Endothelial cell of umbilical vein (primary cell): ENCODE measurements at regions not wholly inside any gene's neighbourhood (a gene's known extent, or its start where the extent isn't known, plus 50 kb on each side); places are given as distances from the start of the nearest gene placed in this dataset.

Source experiments
- BruUV-seq: library from RNA; stranded (reverse); fragments of 400-500 nt; replicated peaks from 2 replicates; lab custom pipeline; 2021; lab: Mats Ljungman, UMichigan
- CTCF ChIA-PET: fragments of 300-600, 350-600 bp; sonication (Branson Sonifier 250); formaldehyde crosslinking; loops from one replicate; lab custom pipeline; 2021; ENCODE audit warnings: antibody characterized with exemption, inconsistent platforms; lab: Charles Lee
- POLR2A ChIA-PET: fragments of 300-600, 350-600 bp; sonication (Branson Sonifier 250); formaldehyde crosslinking; loops from one replicate; lab custom pipeline; 2021; ENCODE audit warnings: antibody characterized with exemption, inconsistent platforms; lab: Charles Lee
- DNase-seq: peaks from one replicate; pipeline ENCODE4 v3.0.0-alpha.2; 2011; ENCODE audit warnings: low read depth, low spot score
- FAIRE-seq: peaks from 2 replicates; lab custom pipeline; 2011; peaks lifted over from hg19 to GRCh38; lab: Jason Lieb, UNC
- H2AFZ ChIP-seq: 2 replicates; pipeline ENCODE4 v1.6.0; 2012; ENCODE audit warnings: low read depth, low read length, control low read depth, inconsistent platforms
- H3K27ac ChIP-seq: 2 replicates; pipeline ENCODE4 v1.5.1; 2011; ENCODE audit warnings: low read depth, mild to moderate bottlenecking, control low read depth, low read length, moderate library complexity; ENCODE audit not compliant: insufficient read depth
- H3K27me3 ChIP-seq, 2 experiments: 2 replicates each; pipeline versions ENCODE4 v1.6.0 to v1.6.1; 2011; ENCODE audit warnings: low read length in 2 of 2, mixed read lengths in 1 of 2; ENCODE audit not compliant: control insufficient read depth in 2 of 2, insufficient read depth in 2 of 2
- H3K36me3 ChIP-seq, 2 experiments: 2 replicates in 1 of 2; 3 replicates in 1 of 2; pipeline ENCODE4 v1.5.1; 2011; ENCODE audit warnings: low read length in 2 of 2, mild to moderate bottlenecking in 1 of 2, moderate library complexity in 1 of 2; ENCODE audit not compliant: control insufficient read depth in 2 of 2, insufficient read depth in 2 of 2; ENCODE audit errors: extremely low read depth in 1 of 2
- H3K4me1 ChIP-seq: 3 replicates; pipeline ENCODE4 v1.5.1; 2011; ENCODE audit warnings: mild to moderate bottlenecking, low read length; ENCODE audit not compliant: control insufficient read depth, insufficient read depth; ENCODE audit errors: extremely low read depth
- H3K4me2 ChIP-seq: 2 replicates; pipeline ENCODE4 v1.6.1; 2011; ENCODE audit warnings: low read length, control low read depth, mixed read lengths; ENCODE audit not compliant: insufficient read depth
- H3K4me3 ChIP-seq, 3 experiments: fragments of 200-600 bp in 1 of 3; sonication (generic), shearing (Covaris generic) in 1 of 3; replicated peaks in 1 of 3; 2 replicates each; pipeline ENCODE4 v1.5.1; 2011 to 2016; ENCODE audit warnings: control low read depth in 3 of 3, low read length in 3 of 3, mild to moderate bottlenecking in 2 of 3, inconsistent platforms in 1 of 3, low read depth in 1 of 3, moderate library complexity in 1 of 3; ENCODE audit not compliant: insufficient read depth in 1 of 3
- H3K79me2 ChIP-seq: 2 replicates; pipeline ENCODE4 v1.6.0; 2012; ENCODE audit warnings: low read length, inconsistent platforms; ENCODE audit not compliant: control insufficient read depth, insufficient read depth
- H3K9ac ChIP-seq: replicated peaks from 2 replicates; pipeline ENCODE3; 2011; ENCODE audit warnings: low read length, control low read depth; ENCODE audit not compliant: insufficient read depth; ENCODE audit errors: extremely low read depth
- H3K9me1 ChIP-seq: replicated peaks from 3 replicates; pipeline ENCODE4 v1.6.0; 2011; ENCODE audit warnings: mild to moderate bottlenecking, low read length; ENCODE audit not compliant: control insufficient read depth, insufficient read depth; ENCODE audit errors: extremely low read depth
- H3K9me3 ChIP-seq: replicated peaks from 2 replicates; pipeline ENCODE4 v1.5.1; 2012; ENCODE audit warnings: low read length, inconsistent platforms; ENCODE audit not compliant: control insufficient read depth, insufficient read depth
- H4K20me1 ChIP-seq: replicated peaks from 2 replicates; pipeline ENCODE3; 2011; ENCODE audit warnings: mild to moderate bottlenecking, low read length; ENCODE audit not compliant: control insufficient read depth, insufficient read depth; ENCODE audit errors: extremely low read depth
- EZH2 ChIP-seq: IDR thresholded peaks from 2 replicates; pipeline ENCODE4 v1.6.1; 2012; ENCODE audit warnings: borderline replicate concordance, low read depth, mild to moderate bottlenecking, moderate library complexity, low read length, inconsistent platforms; ENCODE audit not compliant: severe bottlenecking
- FOS ChIP-seq: IDR thresholded peaks from 2 replicates; pipeline ENCODE4 v1.6.1; 2011; ENCODE audit warnings: mild to moderate bottlenecking, low read length, moderate library complexity, borderline replicate concordance; ENCODE audit not compliant: insufficient read depth
- GATA2 ChIP-seq: IDR thresholded peaks from 2 replicates; pipeline ENCODE4 v1.7.0; 2011; ENCODE audit warnings: low read depth, mild to moderate bottlenecking, moderate library complexity, mixed read lengths, low read length; ENCODE audit not compliant: insufficient read length, insufficient read depth
- JUN ChIP-seq: IDR thresholded peaks from 2 replicates; pipeline ENCODE4 v1.6.1; 2011; ENCODE audit warnings: borderline replicate concordance, low read depth; ENCODE audit not compliant: insufficient read length, insufficient read depth
- MAX ChIP-seq: IDR thresholded peaks from 2 replicates; pipeline ENCODE4 v1.6.1; 2011; ENCODE audit not compliant: insufficient read depth, insufficient read length
- MYC ChIP-seq: IDR thresholded peaks from one replicate; pipeline ENCODE4 v1.6.1; 2011; ENCODE audit warnings: mild to moderate bottlenecking, low read depth, low read length
- POLR2A ChIP-seq: IDR thresholded peaks from 2 replicates; pipeline ENCODE4 v1.6.1; 2012; ENCODE audit warnings: low read depth, mild to moderate bottlenecking, control low read depth, low read length
- POLR2AphosphoS5 ChIP-seq: IDR thresholded peaks from 2 replicates; pipeline ENCODE4 v1.6.1; 2012; ENCODE audit warnings: low read depth, mild to moderate bottlenecking, control low read depth, low read length, moderate library complexity; ENCODE audit not compliant: insufficient read depth
- dilution Hi-C: fragments of 300-500 bp; cut with MboI; formaldehyde crosslinking; loops from one replicate; pipeline ENCODE4 v1.15.0; 2019; ENCODE audit warnings: low sequenced_read_pairs; ENCODE audit not compliant: extremely low pct_ligation_motif_present
- intact Hi-C: fragments of 100-400 bp; cut with micrococcal nuclease; formaldehyde crosslinking; loops from one replicate; pipeline ENCODE4 v1.10.0; 2022

GRCh38 chr5:18113721-18114120 is 479.5 kb downstream of the TAF11L14 start:
- Histone ChIP-seq H4K20me1 (no peaks in the 10 kb centered on the region), H2AFZ (no peak overlapping the region), H3K9ac (no peak overlapping the region), H3K4me2 (no peak overlapping the region), H3K4me3 (no peak overlapping the region), H3K4me1 (no peaks in the 10 kb centered on the region), H3K79me2 (no peaks in the 10 kb centered on the region), H3K9me3 (no peaks in the 10 kb centered on the region), H3K27ac (no peak overlapping the region), H3K27me3 (no peaks in the 10 kb centered on the region), H3K36me3 (no peaks in the 10 kb centered on the region), H3K9me1 (no peaks in the 10 kb centered on the region)
- FAIRE-seq (no peak), DNase-seq (no peak)
- no peak for TF ChIP-seq GATA2
- TF ChIP-seq FOS = no peak
- TF ChIP-seq POLR2A = no peak
- TF ChIP-seq JUN = no peak
- TF ChIP-seq MAX = no peak
- no peak for TF ChIP-seq EZH2
- TF ChIP-seq POLR2AphosphoS5 = no peak
- TF ChIP-seq MYC = no peak
- POLR2A ChIA-PET = no interaction called here
- dilution Hi-C loops = no loop called here
- intact Hi-C loops = no loop called here
- no TSS peak for BruUV-seq
- CTCF ChIA-PET = interaction anchor here (1.1 kb wide), 1 partner anchor 12 kb away, joined by 4 read pairs; no protein-coding TSS in a partner anchor

- POLR2A ChIA-PET = no interaction called here
Measured at GRCh38 chr5:18114151-18114757, 480.0 kb downstream of the TAF11L14 start.

More at GRCh38 chr5:18114151-18114757, 480.0 kb downstream of the TAF11L14 start:
- Histone ChIP-seq H3K27me3 (no peaks in the 10 kb centered on the region), H3K9ac (no peak overlapping the region), H3K79me2 (no peaks in the 10 kb centered on the region), H2AFZ (no peak overlapping the region), H3K4me3 (no peak overlapping the region), H3K9me3 (no peaks in the 10 kb centered on the region), H3K4me2 (no peak overlapping the region), H3K4me1 (no peaks in the 10 kb centered on the region), H3K36me3 (no peaks in the 10 kb centered on the region), H3K27ac (no peak overlapping the region), H3K9me1 (no peaks in the 10 kb centered on the region), H4K20me1 (no peaks in the 10 kb centered on the region)
- DNase-seq = no peak
- no TSS peak for BruUV-seq
- no peak for TF ChIP-seq JUN
- dilution Hi-C loops = no loop called here
- intact Hi-C loops = no loop called here
- no peak for FAIRE-seq
- CTCF ChIA-PET = interaction anchor here (1.1 kb wide), 1 partner anchor 12 kb away, joined by 4 read pairs; no protein-coding TSS in a partner anchor
